ENCODE measurements at regions not wholly inside any gene's neighbourhood (a gene's known extent, or its start where the extent isn't known, plus 50 kb on each side); places are given as distances from the start of the nearest gene placed in this dataset.

GRCh38 chr4:104901961-104902605 is 244.6 kb upstream of the TET2 start:
- no peak for DNase-seq

- DNase-seq: no peak
These were observed 241.6 kb upstream of the TET2 start for GRCh38 chr4:104905065-104905464.

- DNase-seq: no peak
These were observed 241.1 kb upstream of the TET2 start for GRCh38 chr4:104905546-104905945.

- DNase-seq: no peak
These were observed 240.4 kb upstream of the TET2 start for GRCh38 chr4:104906276-104906675.

- no peak for DNase-seq
These were observed 239.5 kb upstream of the TET2 start for GRCh38 chr4:104907074-104907649.

GRCh38 chr4:104907991-104908390 is 238.7 kb upstream of the TET2 start:
- no peak for DNase-seq

GRCh38 chr4:104909376-104909775 is 237.3 kb upstream of the TET2 start:
- no peak for DNase-seq

GRCh38 chr4:104912518-104912917 is 234.2 kb upstream of the TET2 start:
- DNase-seq: no peak

- DNase-seq: no peak
These were observed 231.3 kb upstream of the TET2 start for GRCh38 chr4:104915373-104915772.

- no peak for DNase-seq
These were observed 230.8 kb upstream of the TET2 start for GRCh38 chr4:104915864-104916263.

GRCh38 chr4:104919406-104919805 is 227.3 kb upstream of the TET2 start:
- DNase-seq: no peak

- DNase-seq: no peak
These were observed 216.4 kb upstream of the TET2 start for GRCh38 chr4:104930298-104930697.

GRCh38 chr4:104930745-104931736 is 215.6 kb upstream of the TET2 start:
- peak; percentile 52 for DNase-seq

GRCh38 chr4:104938624-104939023 is 208.1 kb upstream of the TET2 start:
- peak; percentile 33 for DNase-seq

GRCh38 chr4:104940927-104941326 is 205.7 kb upstream of the TET2 start:
- DNase-seq: no peak

GRCh38 chr4:104941661-104942062 is 205.0 kb upstream of the TET2 start:
- no peak for DNase-seq

- DNase-seq: peak; percentile 32
These were observed 203.5 kb upstream of the TET2 start for GRCh38 chr4:104942990-104943743.

- no peak for DNase-seq
These were observed 202.1 kb upstream of the TET2 start for GRCh38 chr4:104944596-104944995.

GRCh38 chr4:104964410-104965175 is 182.1 kb upstream of the TET2 start:
- no peak for DNase-seq

- DNase-seq: peak; percentile 56
These were observed 180.2 kb upstream of the TET2 start for GRCh38 chr4:104966349-104967033.

- DNase-seq: no peak
These were observed 179.7 kb upstream of the TET2 start for GRCh38 chr4:104967034-104967401.
